ENCODE measurements at regions not wholly inside any gene's neighbourhood (a gene's known extent, or its start where the extent isn't known, plus 50 kb on each side); places are given as distances from the start of the nearest gene placed in this dataset.

DNA sequence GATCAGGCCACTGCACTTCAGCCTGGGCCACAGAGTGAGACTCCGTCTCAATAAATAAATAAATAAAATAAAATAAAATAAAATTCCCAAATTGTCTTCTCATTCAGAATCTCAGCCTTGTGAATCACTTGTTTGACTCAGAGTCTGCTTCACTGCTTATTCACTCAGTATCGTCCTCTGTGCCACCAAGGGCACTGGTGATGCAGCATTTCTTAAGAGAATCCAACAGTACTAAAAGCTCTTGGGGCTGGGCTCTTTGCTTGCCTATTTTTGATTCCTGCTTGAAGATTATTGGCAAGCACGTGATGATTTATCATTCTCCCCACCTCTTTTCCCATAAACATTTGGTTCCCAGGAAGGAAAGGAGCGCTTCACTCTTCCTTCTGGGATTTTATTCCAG is 54.8 kb upstream of the HMGB1 start:
- no peak overlapping the region for H2BK20ac ChIP-seq (ENCODE audit: low read depth, low read length)
- H2AK5ac ChIP-seq (ENCODE audit: low read depth, low read length): no peak overlapping the region
- intact Hi-C loops (cut with micrococcal nuclease): no loop called here
- H3K9me1 ChIP-seq (ENCODE audit: insufficient read depth, low read length): no peaks in the 10 kb centered on the region
- TF ChIP-seq, protein P1, sequence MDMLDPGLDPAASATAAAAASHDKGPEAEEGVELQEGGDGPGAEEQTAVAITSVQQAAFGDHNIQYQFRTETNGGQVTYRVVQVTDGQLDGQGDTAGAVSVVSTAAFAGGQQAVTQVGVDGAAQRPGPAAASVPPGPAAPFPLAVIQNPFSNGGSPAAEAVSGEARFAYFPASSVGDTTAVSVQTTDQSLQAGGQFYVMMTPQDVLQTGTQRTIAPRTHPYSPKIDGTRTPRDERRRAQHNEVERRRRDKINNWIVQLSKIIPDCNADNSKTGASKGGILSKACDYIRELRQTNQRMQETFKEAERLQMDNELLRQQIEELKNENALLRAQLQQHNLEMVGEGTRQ (IDR thresholded peaks at IDR 0.05; ENCODE audit: low read depth, low read length): no peak
- TF ChIP-seq RFX5 (IDR thresholded peaks at IDR 0.05; ENCODE audit: low read depth, low read length) (no peak), FOS (IDR thresholded peaks at IDR 0.05; ENCODE audit: low read depth, low read length) (no peak; the same call in 1 of the 2 replicates), MAFK (IDR thresholded peaks at IDR 0.05; ENCODE audit: low read depth, low read length) (peak; percentile 50), RCOR1 (IDR thresholded peaks at IDR 0.05; ENCODE audit: insufficient replicate concordance, low read length) (no peak), NFE2L2 (IDR thresholded peaks at IDR 0.05; ENCODE audit: low read depth, low read length) (peak; percentile 74), RAD21 (IDR thresholded peaks at IDR 0.05; ENCODE audit: low read length) (no peak), CEBPB (IDR thresholded peaks at IDR 0.05; ENCODE audit: low read depth, low read length) (no peak), MAZ (IDR thresholded peaks at IDR 0.05; ENCODE audit: borderline replicate concordance, low read depth, low read length) (no peak), POLR2A (IDR thresholded peaks at IDR 0.05; ENCODE audit: low read depth, low read length) (no peak), CHD1 (IDR thresholded peaks at IDR 0.05; ENCODE audit: low read depth, low read length) (no peak), MXI1 (IDR thresholded peaks at IDR 0.05; ENCODE audit: borderline replicate concordance, low read depth, low read length) (no peak), BHLHE40 (IDR thresholded peaks at IDR 0.05; ENCODE audit: low read depth, low read length) (no peak), SMC3 (IDR thresholded peaks at IDR 0.05; ENCODE audit: low read depth, low read length) (no peak)
- ATAC-seq (ENCODE audit: low read depth) (peak; percentile 84), DNase-seq (peak; percentile 85)
- ChIA-PET POLR2A (ENCODE audit: unreplicated experiment) (no interaction called here), CTCF (no interaction called here)
- H3K14ac ChIP-seq (replicated peaks; ENCODE audit: low read depth, low read length): no peak overlapping the region
- no peak overlapping the region for H2BK120ac ChIP-seq (ENCODE audit: low read depth, low read length)
- H4K5ac ChIP-seq (ENCODE audit: low read depth, low read length): no peak overlapping the region
- H3K9ac ChIP-seq (ENCODE audit: low read depth, low read length): no peak overlapping the region
- H2BK5ac ChIP-seq (ENCODE audit: low read depth, low read length, poor library complexity, severe bottlenecking): no peak overlapping the region
- no peaks in the 10 kb centered on the region for H3K79me1 ChIP-seq (ENCODE audit: low read depth in 1 of 2, low read length in 2 of 2)
- peak overlapping the region; percentile 5; the same call in 1 of the 2 replicates for H3K4me2 ChIP-seq (ENCODE audit: low read depth, low read length)
- H4K8ac ChIP-seq (ENCODE audit: low read depth in 2 of 2, low read length in 2 of 2): no peak overlapping the region; a peak in 1 of 4 replicates
- peak overlapping the region; percentile 73; the same call in 1 of the 2 replicates for H3K18ac ChIP-seq (ENCODE audit: low read depth, low read length)
- H3K27me3 ChIP-seq (ENCODE audit: control insufficient read depth, insufficient read depth, low read length): no peaks in the 10 kb centered on the region
- no peaks in the 10 kb centered on the region for H4K20me1 ChIP-seq (ENCODE audit: insufficient read depth, low read length)
- H3K9me3 ChIP-seq (ENCODE audit: control insufficient read depth, insufficient read depth, low read length): no peaks in the 10 kb centered on the region
- H3K36me3 ChIP-seq (ENCODE audit: control insufficient read depth, insufficient read depth, low read length): no peaks in the 10 kb centered on the region
- no peak overlapping the region for H3K4me3 ChIP-seq (ENCODE audit: insufficient read depth, low read depth, low read length)
- in situ Hi-C loops (cut with MboI; ENCODE audit: low sequenced_read_pairs): no loop called here
- no peak overlapping the region for H2AK9ac ChIP-seq (replicated peaks; ENCODE audit: low read depth, low read length, poor library complexity)
- no peak overlapping the region for H3K56ac ChIP-seq (ENCODE audit: extremely low read depth, insufficient read depth, low read length)
- dilution Hi-C loops (cut with HindIII; ENCODE audit: low sequenced_read_pairs, unreplicated experiment): no loop called here
- peaks cover 4% of the 10 kb centered on the region; the same call in 1 of the 2 replicates for H3K4me1 ChIP-seq (ENCODE audit: control insufficient read depth, insufficient read depth, low read length)
- H3K27ac ChIP-seq (ENCODE audit: insufficient read depth, low read length): no peak overlapping the region
- no peak overlapping the region for H3K4ac ChIP-seq (ENCODE audit: low read depth, low read length)
- H3K23ac ChIP-seq (ENCODE audit: low read depth, low read length): no peak overlapping the region
- H4K91ac ChIP-seq (ENCODE audit: insufficient read depth, low read depth, low read length): no peak overlapping the region
- no peak overlapping the region for H2BK15ac ChIP-seq (ENCODE audit: low read depth, low read length)
- 90% methylated on average over 2 of the region's 4 CpGs; no CpG with 5 or more reads in 1 of the 2 experiments for WGBS, 2 experiments (ENCODE audit: extremely low coverage in 2 of 2, insufficient read length in 1 of 2)
- BruUV-seq (replicated peaks): no TSS peak
- H2AFZ ChIP-seq (replicated peaks; ENCODE audit: low read length, poor library complexity): no peak overlapping the region
